Thymus (tissue), 11 donors: ENCODE measurements at regions not wholly inside any gene's neighbourhood (a gene's known extent, or its start where the extent isn't known, plus 50 kb on each side); places are given as distances from the start of the nearest gene placed in this dataset.

Experiments
- DNase-seq, 9 donors: peaks; one replicate each; pipeline ENCODE4 v3.0.0-alpha.2; 2013; ENCODE audit warnings: low spot score in 9 of 9, low read depth in 6 of 9, missing footprints in 1 of 9
- H3K27ac ChIP-seq, 2 donors: one replicate each; pipeline ENCODE4 v1.5.1; 2013; ENCODE audit warnings: control low read depth in 1 of 2, low read depth in 1 of 2, low read length in 1 of 2, mild to moderate bottlenecking in 1 of 2, moderate library complexity in 1 of 2
- H3K27me3 ChIP-seq, 2 donors: one replicate each; pipeline ENCODE4 v1.5.1; 2013; ENCODE audit warnings: low read length in 1 of 2; ENCODE audit not compliant: control insufficient read depth in 2 of 2, insufficient read depth in 1 of 2
- H3K36me3 ChIP-seq, 2 donors: one replicate each; pipeline ENCODE4 v1.5.1; 2013; ENCODE audit warnings: low read length in 1 of 2, mild to moderate bottlenecking in 1 of 2, moderate library complexity in 1 of 2; ENCODE audit not compliant: control insufficient read depth in 2 of 2, insufficient read depth in 2 of 2
- H3K4me1 ChIP-seq, 2 donors: one replicate each; pipeline ENCODE4 v1.5.1; 2013; ENCODE audit warnings: low read length in 2 of 2; ENCODE audit not compliant: control insufficient read depth in 2 of 2, insufficient read depth in 2 of 2
- H3K4me3 ChIP-seq, 2 donors: one replicate each; pipeline ENCODE4 v1.5.1; 2013; ENCODE audit warnings: low read length in 2 of 2, control low read depth in 1 of 2, mild to moderate bottlenecking in 1 of 2
- H3K9me3 ChIP-seq, 2 donors: one replicate each; pipeline ENCODE4 v1.5.1; 2013; ENCODE audit warnings: low read length in 1 of 2, mild to moderate bottlenecking in 1 of 2; ENCODE audit not compliant: control insufficient read depth in 2 of 2, insufficient read depth in 1 of 2
- WGBS: extraction: QIAGEN DNeasy Blood & Tissue Kit; methylation state at CpG from one replicate; pipeline ENCODE4 v1.1.7; 2013; 5-methylcytosine and 5-hydroxymethylcytosine counted together
- donor health status: healthy.

GRCh38 chr17:53387745-53388144, 435.0 kb upstream of the KIF2B start:
- WGBS: 84% methylated on average over 3 of the region's 3 CpGs
- H3K4me1 ChIP-seq: no peaks in the 10 kb centered on the region
- no peak for DNase-seq
- H3K36me3 ChIP-seq: no peaks in the 10 kb centered on the region
- H3K9me3 ChIP-seq: no peaks in the 10 kb centered on the region
- H3K27me3 ChIP-seq: no peaks in the 10 kb centered on the region
- H3K27ac ChIP-seq: no peak overlapping the region
- H3K4me3 ChIP-seq: no peak overlapping the region

- Histone ChIP-seq H3K4me3 (no peak overlapping the region), H3K4me1 (no peaks in the 10 kb centered on the region), H3K9me3 (no peaks in the 10 kb centered on the region), H3K36me3 (no peaks in the 10 kb centered on the region), H3K27ac (no peak overlapping the region), H3K27me3 (no peaks in the 10 kb centered on the region)
- WGBS: 87% methylated on average over 3 of the region's 3 CpGs
- no peak for DNase-seq
Observed at GRCh38 chr17:53353919-53354351, 468.8 kb upstream of the KIF2B start.

GRCh38 chr17:53344778-53345177, 477.9 kb upstream of the KIF2B start:
- Histone ChIP-seq H3K9me3 (peaks cover 0 to 9% of the 10 kb centered on the region in 2 donors), H3K27ac (no peak overlapping the region), H3K4me1 (no peaks in the 10 kb centered on the region), H3K27me3 (no peaks in the 10 kb centered on the region), H3K36me3 (no peaks in the 10 kb centered on the region), H3K4me3 (no peak overlapping the region)
- DNase-seq: no peak
- 91% methylated on average over 1 of the region's 1 CpG for WGBS

- H3K27me3 ChIP-seq: no peaks in the 10 kb centered on the region
- no peak overlapping the region for H3K4me3 ChIP-seq
- peaks cover 2 to 15% of the 10 kb centered on the region in 2 donors for H3K9me3 ChIP-seq
- no peak for DNase-seq
- no peaks in the 10 kb centered on the region for H3K4me1 ChIP-seq
- no peaks in the 10 kb centered on the region for H3K36me3 ChIP-seq
- H3K27ac ChIP-seq: no peak overlapping the region
- 64% methylated on average over 4 of the region's 4 CpGs for WGBS
Observed at GRCh38 chr17:53336281-53336680, 486.4 kb upstream of the KIF2B start.

GRCh38 chr17:53335443-53335842, 487.3 kb upstream of the KIF2B start:
- WGBS: 95% methylated on average over 1 of the region's 1 CpG
- Histone ChIP-seq H3K4me3 (no peak overlapping the region), H3K27me3 (no peaks in the 10 kb centered on the region), H3K27ac (no peak overlapping the region), H3K4me1 (no peaks in the 10 kb centered on the region), H3K36me3 (no peaks in the 10 kb centered on the region), H3K9me3 (peaks cover 2 to 11% of the 10 kb centered on the region in 2 donors)
- no peak for DNase-seq

- Histone ChIP-seq H3K4me1 (no peaks in the 10 kb centered on the region), H3K4me3 (no peak overlapping the region), H3K36me3 (no peaks in the 10 kb centered on the region), H3K27ac (no peak overlapping the region), H3K9me3 (no peaks in the 10 kb centered on the region), H3K27me3 (no peaks in the 10 kb centered on the region)
- DNase-seq: no peak
- 93% methylated on average over 2 of the region's 2 CpGs for WGBS
Observed at GRCh38 chr17:53330756-53331155, 492.0 kb upstream of the KIF2B start.

GRCh38 chr17:53321651-53322050, 501.1 kb upstream of the KIF2B start:
- Histone ChIP-seq H3K4me3 (no peak overlapping the region), H3K27me3 (no peaks in the 10 kb centered on the region), H3K4me1 (no peaks in the 10 kb centered on the region), H3K27ac (no peak overlapping the region), H3K9me3 (no peaks in the 10 kb centered on the region), H3K36me3 (no peaks in the 10 kb centered on the region)
- WGBS: 88% methylated on average over 2 of the region's 2 CpGs
- DNase-seq: no peak

- no peaks in the 10 kb centered on the region for H3K36me3 ChIP-seq
- no peak for DNase-seq
- no peak overlapping the region for H3K27ac ChIP-seq
- no peaks in the 10 kb centered on the region for H3K4me1 ChIP-seq
- no peaks in the 10 kb centered on the region for H3K27me3 ChIP-seq
- no peak overlapping the region for H3K4me3 ChIP-seq
- peaks cover 0 to 5% of the 10 kb centered on the region in 2 donors for H3K9me3 ChIP-seq
- 96% methylated on average over 3 of the region's 3 CpGs for WGBS
Observed at GRCh38 chr17:53319947-53320346, 502.8 kb upstream of the KIF2B start.

- WGBS: 85% methylated on average over 1 of the region's 1 CpG
- Histone ChIP-seq H3K27ac (no peak overlapping the region), H3K9me3 (peaks cover 0 to 5% of the 10 kb centered on the region in 2 donors), H3K27me3 (no peaks in the 10 kb centered on the region), H3K4me3 (no peak overlapping the region), H3K36me3 (no peaks in the 10 kb centered on the region), H3K4me1 (no peaks in the 10 kb centered on the region)
- DNase-seq: no peak
Observed at GRCh38 chr17:53316988-53317387, 505.7 kb upstream of the KIF2B start.

GRCh38 chr17:53316073-53316472, 506.7 kb upstream of the KIF2B start:
- Histone ChIP-seq H3K27me3 (no peaks in the 10 kb centered on the region), H3K4me3 (no peak overlapping the region), H3K36me3 (no peaks in the 10 kb centered on the region), H3K27ac (no peak overlapping the region), H3K9me3 (peaks cover 0 to 5% of the 10 kb centered on the region in 2 donors), H3K4me1 (no peaks in the 10 kb centered on the region)
- 94% methylated on average over 5 of the region's 5 CpGs for WGBS
- DNase-seq: no peak
